HG03095 (cell line): ENCODE measurements at regions not wholly inside any gene's neighbourhood (a gene's known extent, or its start where the extent isn't known, plus 50 kb on each side); places are given as distances from the start of the nearest gene placed in this dataset.
"Not testable (repeated sequence)": the region's sequence is repeated elsewhere in the genome, so short reads cannot be mapped to it uniquely, and the experiment has no call there.

Experiments
- ATAC-seq: cut with Tn5 transposase; IDR thresholded peaks from one replicate; pipeline ENCODE4 v1.9.1; 2021; ENCODE audit warnings: moderate library complexity; ENCODE audit not compliant: unreplicated experiment

GRCh38 chr14:83017296-83017695 is 1483.6 kb upstream of the SEL1L start:
- no peak for ATAC-seq

DNA sequence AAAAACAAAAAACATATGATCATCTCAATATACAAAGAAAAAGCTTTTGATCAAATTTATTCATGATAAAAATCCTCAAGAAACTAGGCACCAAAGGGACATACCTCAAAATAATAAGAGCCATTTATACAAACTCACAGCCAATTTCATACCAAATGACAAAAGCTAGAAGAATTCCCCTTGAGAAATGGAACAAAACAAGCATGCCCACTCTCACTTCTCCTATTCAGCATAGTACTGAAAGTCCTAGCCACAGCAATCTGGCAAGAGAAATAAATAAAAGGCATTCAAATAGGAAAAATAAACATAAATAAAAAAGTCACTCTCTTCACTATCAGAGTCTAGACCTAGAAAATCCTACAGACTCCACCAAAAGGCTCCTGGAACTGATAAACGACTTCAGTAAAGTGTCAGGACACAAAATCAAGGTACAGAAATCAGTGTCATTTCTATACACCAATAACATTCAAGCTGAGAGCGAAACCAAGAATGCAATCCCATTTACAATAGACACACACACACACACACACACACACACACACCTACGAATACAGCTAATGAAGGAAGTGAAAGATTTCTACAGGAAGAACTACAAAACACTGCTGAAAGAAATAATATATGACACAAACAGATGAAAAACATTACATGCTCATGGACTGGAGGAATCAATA is 1486.2 kb upstream of the SEL1L start:
- no peak for ATAC-seq

DNA sequence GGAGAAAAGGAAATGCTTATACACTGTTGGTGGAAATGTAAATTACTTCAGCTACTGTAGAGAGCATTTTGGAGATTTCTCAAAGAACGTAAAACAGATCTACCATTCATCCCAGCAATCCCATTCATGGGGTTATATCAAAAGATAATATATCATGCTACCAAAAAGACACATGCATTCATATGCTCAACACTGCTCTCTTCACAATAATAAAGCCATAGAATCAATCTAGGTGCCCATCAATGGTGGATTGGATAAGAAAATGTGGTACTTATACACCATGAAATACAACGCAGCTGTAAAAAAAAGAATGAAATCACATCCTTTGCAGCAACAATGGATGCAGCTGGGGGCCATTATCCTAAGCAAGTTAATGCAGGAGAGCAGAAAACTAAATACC is 1487.7 kb upstream of the SEL1L start:
- no peak for ATAC-seq

DNA sequence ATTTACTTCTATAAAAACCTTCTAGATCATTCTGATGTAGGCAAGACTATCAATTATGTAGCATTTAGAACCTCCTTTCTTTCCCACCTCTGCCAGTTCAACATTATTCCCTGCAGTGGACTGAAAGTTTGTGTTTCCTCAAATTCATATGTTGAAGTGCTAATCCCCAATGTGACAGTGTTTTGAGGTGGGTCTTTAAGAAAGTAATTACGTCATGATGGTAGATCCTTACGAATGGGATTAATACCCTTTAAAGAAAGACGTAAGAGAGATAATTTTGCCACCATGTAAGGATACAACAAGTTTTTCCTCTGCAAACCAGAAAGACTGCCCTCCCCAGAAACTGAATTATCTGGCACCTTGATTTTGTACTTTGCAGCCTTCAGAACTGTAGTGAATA is 1489.7 kb upstream of the SEL1L start:
- ATAC-seq, result no peak

- ATAC-seq, result no peak
Observed at GRCh38 chr14:83041224-83041623, 1507.6 kb upstream of the SEL1L start.

GRCh38 chr14:83042858-83043257 is 1509.2 kb upstream of the SEL1L start:
- no peak for ATAC-seq

- ATAC-seq, result no peak
Observed at GRCh38 chr14:83044001-83044400, 1510.3 kb upstream of the SEL1L start.

DNA sequence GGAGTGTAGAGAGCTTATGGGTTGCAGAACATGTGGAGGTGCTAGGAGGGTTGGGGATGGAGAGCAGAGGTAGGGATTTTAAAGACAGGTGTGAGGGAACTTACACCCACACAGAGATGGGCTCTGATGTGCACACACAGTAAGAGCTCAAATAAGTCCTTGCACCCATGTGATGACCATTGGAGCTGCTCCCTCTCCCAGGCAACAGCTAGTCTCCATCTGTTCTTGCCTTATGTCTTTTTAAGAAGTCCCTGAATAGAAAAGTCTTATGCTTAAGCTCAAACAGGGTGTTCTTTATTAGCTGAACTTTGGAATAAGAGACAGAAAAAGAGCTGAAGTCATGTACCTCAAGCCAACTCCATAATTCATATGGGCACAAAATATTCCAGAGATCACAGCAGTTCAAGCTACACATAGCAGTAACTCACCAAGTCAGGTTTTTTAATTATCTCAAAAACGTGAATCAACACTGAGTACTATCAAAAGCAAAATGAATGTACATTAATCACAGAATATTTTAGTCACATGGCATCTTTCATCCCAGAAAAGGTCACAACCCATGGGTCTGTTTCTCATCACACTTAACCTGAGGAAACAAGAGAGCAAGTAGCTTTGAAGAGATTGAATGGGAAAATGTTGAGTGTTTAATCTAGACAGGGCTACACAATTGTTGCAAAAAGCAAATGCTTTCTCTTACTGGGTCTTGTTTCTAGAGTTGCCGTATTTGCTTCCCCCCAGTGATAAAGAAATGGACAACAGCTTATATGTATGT is 1513.6 kb upstream of the SEL1L start:
- ATAC-seq, result no peak

DNA sequence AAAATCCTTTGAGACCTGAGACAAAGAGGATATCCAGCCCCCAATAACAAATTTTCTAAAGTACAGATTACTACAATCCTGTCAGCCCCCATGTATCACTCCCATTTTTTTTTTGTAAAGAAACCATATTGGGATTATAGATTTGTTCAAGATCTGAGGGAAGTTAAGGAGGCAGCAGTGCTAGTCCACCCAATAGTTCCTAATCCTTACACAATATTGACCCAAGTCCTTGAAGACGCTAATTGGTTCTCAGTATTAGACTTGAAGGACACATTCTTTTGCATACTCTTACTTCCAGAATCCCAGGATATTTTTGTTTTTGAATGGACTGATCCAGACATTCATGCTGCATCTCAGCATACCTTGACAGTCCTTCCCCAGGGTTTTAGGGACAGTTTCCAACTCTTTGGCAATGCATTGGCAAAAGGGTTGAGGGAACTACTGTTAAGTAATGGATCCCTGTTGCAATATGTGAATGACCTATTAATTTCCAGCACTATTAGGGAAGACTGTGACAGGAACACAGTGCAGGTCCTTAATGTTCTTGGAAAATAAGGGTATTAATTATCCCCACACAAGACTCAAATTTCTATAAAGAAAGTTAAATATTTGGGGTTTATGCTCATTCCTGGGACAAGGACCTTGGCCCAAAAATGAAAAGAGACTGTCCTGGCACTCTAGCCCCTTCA is 1519.5 kb upstream of the SEL1L start:
- no peak for ATAC-seq

GRCh38 chr14:83058068-83058467 is 1524.4 kb upstream of the SEL1L start:
- no peak for ATAC-seq

GRCh38 chr14:83071888-83072501 is 1538.3 kb upstream of the SEL1L start:
- ATAC-seq, result no peak

GRCh38 chr14:83085136-83085535 is 1551.5 kb upstream of the SEL1L start:
- ATAC-seq, result no peak

- no peak for ATAC-seq
Observed at GRCh38 chr14:83085725-83086124, 1552.1 kb upstream of the SEL1L start.

GRCh38 chr14:83091991-83092956 is 1558.6 kb upstream of the SEL1L start:
- not testable (repeated sequence) for ATAC-seq

- no peak for ATAC-seq
Observed at GRCh38 chr14:83096092-83096491, 1562.4 kb upstream of the SEL1L start.

- ATAC-seq, result no peak
Observed at GRCh38 chr14:83101846-83102245, 1568.2 kb upstream of the SEL1L start.

DNA sequence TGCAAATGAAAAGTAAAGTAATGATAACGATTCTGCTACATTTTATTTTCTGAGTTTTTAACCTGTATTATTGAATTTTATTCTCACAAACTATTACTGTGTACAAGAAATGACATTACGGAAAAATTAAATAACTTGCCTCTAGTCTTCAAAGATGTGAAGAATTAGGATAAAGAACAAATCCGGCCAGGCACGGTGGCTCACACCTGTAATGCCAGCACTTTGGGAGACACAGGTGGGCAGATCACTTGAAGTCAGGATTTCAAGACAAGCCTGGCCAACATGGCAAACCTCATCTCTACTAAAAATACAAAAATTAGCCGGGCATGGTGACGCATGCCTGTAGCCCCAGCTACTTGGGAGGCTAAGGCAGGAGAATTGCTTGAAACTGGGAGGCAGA is 1584.4 kb upstream of the SEL1L start:
- no peak for ATAC-seq

- ATAC-seq, result no peak
Observed at GRCh38 chr14:83120187-83120586, 1586.5 kb upstream of the SEL1L start.

- ATAC-seq, result no peak
Observed at GRCh38 chr14:83126076-83126475, 1592.4 kb upstream of the SEL1L start.

DNA sequence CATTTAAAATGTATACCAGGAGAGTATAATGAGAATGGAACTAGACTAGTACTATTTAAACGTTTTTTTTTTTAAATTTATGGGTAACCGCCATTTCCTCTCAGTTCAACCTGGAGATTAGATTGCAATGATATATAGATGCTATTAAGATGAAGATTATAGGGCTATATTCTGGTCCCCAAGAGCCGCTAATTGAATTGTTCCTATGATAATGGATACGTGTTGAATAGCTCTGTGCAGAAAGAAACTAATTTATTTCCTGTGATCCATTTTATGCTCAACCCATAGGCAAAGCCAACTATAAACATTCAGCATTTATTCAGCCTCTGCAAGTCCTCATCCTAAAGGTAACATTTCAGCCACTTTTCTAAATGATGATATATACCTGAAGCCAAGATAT is 1595.1 kb upstream of the SEL1L start:
- no peak for ATAC-seq
